ENCODE measurements at regions not wholly inside any gene's neighbourhood (a gene's known extent, or its start where the extent isn't known, plus 50 kb on each side); places are given as distances from the start of the nearest gene placed in this dataset.

DNA sequence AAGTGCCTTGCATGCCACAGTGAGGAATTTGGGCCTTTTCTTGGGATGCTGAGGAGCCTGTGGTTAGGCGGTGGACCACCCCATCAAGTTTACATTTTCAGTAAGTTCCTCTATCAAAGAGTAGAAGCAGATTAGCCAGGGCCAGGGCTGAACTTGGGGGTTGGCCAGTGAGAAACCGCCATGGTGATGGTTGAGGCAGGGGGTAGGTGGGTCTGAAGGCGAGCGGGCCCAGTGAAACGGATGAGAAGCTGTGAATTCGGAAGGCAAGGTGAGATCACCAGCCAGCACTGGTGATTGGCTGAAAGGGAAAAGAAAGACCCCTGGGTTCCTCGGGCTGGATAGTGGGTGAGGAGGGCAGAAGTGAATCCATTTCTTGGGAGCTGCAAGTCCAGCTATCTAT lies 311.4 kb downstream of the CBLN1 start:
- H3K9me3 ChIP-seq: no peaks in the 10 kb centered on the region
- no peaks in the 10 kb centered on the region for H3K4me1 ChIP-seq
- no peak overlapping the region for H3K27ac ChIP-seq (replicated peaks in 1 of 4)
- TF ChIP-seq EP300 (IDR thresholded peaks at IDR 0.05): no peak
- no peak for TF ChIP-seq POLR2A (IDR thresholded peaks at IDR 0.05; ENCODE audit: low read depth)
- TF ChIP-seq, protein P1, sequence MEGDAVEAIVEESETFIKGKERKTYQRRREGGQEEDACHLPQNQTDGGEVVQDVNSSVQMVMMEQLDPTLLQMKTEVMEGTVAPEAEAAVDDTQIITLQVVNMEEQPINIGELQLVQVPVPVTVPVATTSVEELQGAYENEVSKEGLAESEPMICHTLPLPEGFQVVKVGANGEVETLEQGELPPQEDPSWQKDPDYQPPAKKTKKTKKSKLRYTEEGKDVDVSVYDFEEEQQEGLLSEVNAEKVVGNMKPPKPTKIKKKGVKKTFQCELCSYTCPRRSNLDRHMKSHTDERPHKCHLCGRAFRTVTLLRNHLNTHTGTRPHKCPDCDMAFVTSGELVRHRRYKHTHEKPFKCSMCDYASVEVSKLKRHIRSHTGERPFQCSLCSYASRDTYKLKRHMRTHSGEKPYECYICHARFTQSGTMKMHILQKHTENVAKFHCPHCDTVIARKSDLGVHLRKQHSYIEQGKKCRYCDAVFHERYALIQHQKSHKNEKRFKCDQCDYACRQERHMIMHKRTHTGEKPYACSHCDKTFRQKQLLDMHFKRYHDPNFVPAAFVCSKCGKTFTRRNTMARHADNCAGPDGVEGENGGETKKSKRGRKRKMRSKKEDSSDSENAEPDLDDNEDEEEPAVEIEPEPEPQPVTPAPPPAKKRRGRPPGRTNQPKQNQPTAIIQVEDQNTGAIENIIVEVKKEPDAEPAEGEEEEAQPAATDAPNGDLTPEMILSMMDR (IDR thresholded peaks at IDR 0.05): no peak
- no peak for TF ChIP-seq POLR2AphosphoS5 (IDR thresholded peaks at IDR 0.05)
- H3K4me3 ChIP-seq: no peak overlapping the region
- no peaks in the 10 kb centered on the region for H3K27me3 ChIP-seq
- intact Hi-C loops (cut with DNase I): loop anchor here (10.0 kb wide), 1 partner anchor 45 kb away; no protein-coding TSS in a partner anchor
- no peak for DNase-seq (ENCODE audit: extremely low spot score)
- no peaks in the 10 kb centered on the region for H3K36me3 ChIP-seq
- 82% methylated on average over 7 of the region's 7 CpGs for WGBS

DNA sequence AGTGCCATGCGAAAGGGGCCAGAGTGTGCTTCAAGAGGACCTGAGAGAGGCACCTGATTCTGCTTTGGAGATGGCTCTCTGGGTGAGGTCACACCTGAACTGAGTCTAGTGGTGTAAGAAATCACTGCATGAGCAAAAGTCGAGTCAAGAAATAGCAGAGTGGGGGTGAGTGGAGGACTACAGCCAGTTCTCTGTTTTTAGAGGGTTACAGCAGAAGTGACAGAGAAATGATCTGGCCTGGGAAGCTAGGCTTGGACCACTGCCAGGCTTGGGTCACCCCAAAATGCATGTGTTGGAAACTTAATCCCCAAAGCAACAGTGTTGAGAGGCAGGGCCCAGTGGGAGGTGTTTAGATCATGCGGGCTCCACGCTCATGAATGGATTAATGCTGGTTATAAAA lies 312.0 kb downstream of the CBLN1 start:
- no peak overlapping the region for H3K27ac ChIP-seq (replicated peaks in 1 of 4)
- WGBS: 87% methylated on average over 4 of the region's 4 CpGs
- H3K9me3 ChIP-seq: no peaks in the 10 kb centered on the region
- no peak for DNase-seq (ENCODE audit: extremely low spot score)
- TF ChIP-seq, protein P1 (IDR thresholded peaks at IDR 0.05): no peak
- TF ChIP-seq POLR2AphosphoS5 (IDR thresholded peaks at IDR 0.05): no peak
- no peak for TF ChIP-seq POLR2A (IDR thresholded peaks at IDR 0.05; ENCODE audit: low read depth)
- no peak for TF ChIP-seq EP300 (IDR thresholded peaks at IDR 0.05)
- intact Hi-C loops (cut with DNase I): loop anchor here (10.0 kb wide), 1 partner anchor 45 kb away; no protein-coding TSS in a partner anchor
- H3K27me3 ChIP-seq: no peaks in the 10 kb centered on the region
- no peaks in the 10 kb centered on the region for H3K36me3 ChIP-seq
- H3K4me1 ChIP-seq: no peaks in the 10 kb centered on the region
- no peak overlapping the region for H3K4me3 ChIP-seq

DNA sequence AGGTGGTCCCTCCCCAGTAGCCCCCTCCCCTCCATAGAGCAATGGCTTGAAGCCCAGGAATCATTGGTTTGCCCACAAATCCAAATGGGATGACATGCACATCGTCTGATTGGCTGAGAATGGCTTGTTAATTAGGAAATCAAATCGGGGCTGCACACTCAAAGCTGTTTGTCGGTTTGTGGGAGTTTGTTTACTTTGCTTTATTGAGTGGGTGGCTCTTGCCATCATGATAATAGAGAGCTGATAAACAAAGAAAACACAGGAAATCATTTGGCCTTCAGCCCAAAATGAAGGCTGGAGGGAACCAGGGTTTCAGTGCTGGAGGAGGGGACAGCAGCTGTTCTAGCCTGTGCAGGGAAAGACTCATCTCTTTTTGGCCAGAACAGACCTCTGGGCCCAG lies 316.3 kb downstream of the CBLN1 start:
- Histone ChIP-seq H3K27me3 (no peaks in the 10 kb centered on the region), H3K4me3 (no peak overlapping the region), H3K36me3 (no peaks in the 10 kb centered on the region), H3K9me3 (no peaks in the 10 kb centered on the region), H3K4me1 (no peaks in the 10 kb centered on the region), H3K27ac (replicated peaks in 1 of 4) (no peak overlapping the region)
- TF ChIP-seq EP300 (IDR thresholded peaks at IDR 0.05) (no peak), POLR2AphosphoS5 (IDR thresholded peaks at IDR 0.05) (no peak), POLR2A (IDR thresholded peaks at IDR 0.05; ENCODE audit: low read depth) (no peak)
- TF ChIP-seq, protein P1 (IDR thresholded peaks at IDR 0.05): no peak
- WGBS: 65% methylated on average over 3 of the region's 3 CpGs
- no peak for DNase-seq (ENCODE audit: extremely low spot score)
- intact Hi-C loops (cut with DNase I): no loop called here

DNA sequence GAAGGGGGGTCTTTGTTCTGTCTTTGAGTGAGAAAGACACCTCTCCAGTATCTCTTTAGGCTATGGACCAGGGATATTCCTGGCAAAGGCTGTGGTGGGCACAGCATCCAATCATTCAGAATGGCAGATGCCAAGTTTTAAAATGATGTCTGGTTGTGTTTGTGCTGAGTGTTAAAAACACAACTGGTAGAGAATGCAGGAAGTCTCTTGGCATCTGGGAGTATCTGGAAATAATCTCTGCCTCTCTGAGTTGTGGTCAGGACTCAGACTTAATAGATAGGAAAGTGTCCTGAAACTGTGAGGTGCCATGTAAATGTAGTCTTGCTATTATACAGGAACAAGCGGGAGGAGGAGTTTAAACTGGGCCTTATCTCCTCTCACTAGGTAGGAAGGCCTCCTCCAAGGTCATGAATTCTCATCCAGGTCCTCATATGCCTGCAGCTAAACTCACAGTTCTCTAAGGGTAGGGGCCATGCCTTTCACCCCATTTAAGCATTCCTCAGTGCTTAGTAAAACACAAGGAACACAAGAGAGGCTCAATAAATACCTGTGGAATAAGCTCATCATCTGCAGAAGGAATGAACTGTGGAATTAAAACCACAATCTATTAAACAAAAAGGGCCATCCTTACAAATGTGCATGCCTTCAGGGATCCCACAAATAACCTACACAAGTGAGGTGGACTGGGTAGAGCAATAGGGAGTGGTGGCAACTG lies 317.6 kb downstream of the CBLN1 start:
- no peak for TF ChIP-seq POLR2A (IDR thresholded peaks at IDR 0.05; ENCODE audit: low read depth)
- no peak for TF ChIP-seq EP300 (IDR thresholded peaks at IDR 0.05)
- TF ChIP-seq POLR2AphosphoS5 (IDR thresholded peaks at IDR 0.05): no peak
- TF ChIP-seq, protein P1 (IDR thresholded peaks at IDR 0.05): no peak
- H3K4me3 ChIP-seq: no peak overlapping the region
- no peaks in the 10 kb centered on the region for H3K27me3 ChIP-seq
- no peak for DNase-seq (ENCODE audit: extremely low spot score)
- intact Hi-C loops (cut with DNase I): no loop called here
- H3K9me3 ChIP-seq: no peaks in the 10 kb centered on the region
- H3K27ac ChIP-seq (replicated peaks in 1 of 4): no peak overlapping the region
- no peaks in the 10 kb centered on the region for H3K4me1 ChIP-seq
- 86% methylated on average over 1 of the region's 1 CpG for WGBS
- H3K36me3 ChIP-seq: no peaks in the 10 kb centered on the region

DNA sequence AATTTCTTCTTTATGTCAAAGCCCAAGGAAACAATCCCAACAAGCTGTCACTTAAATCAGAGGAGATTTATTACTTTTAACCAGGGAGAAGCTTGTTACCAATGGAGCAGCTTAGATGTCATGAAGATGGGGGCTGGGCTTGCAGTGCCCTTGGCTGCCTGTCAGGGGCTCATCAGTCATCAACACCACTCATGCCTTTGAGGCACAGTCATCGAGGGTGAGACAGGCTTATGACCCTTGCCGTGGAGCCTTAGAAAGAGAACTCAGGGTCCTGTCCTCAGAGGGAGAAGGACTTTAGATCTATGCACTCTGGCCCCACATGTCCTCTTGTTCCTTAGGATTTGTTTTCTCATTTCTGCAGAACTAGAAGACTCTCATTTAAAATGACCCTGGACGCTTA lies 318.3 kb downstream of the CBLN1 start:
- Histone ChIP-seq H3K27me3 (no peaks in the 10 kb centered on the region), H3K9me3 (no peaks in the 10 kb centered on the region), H3K27ac (replicated peaks in 1 of 4) (no peak overlapping the region), H3K36me3 (no peaks in the 10 kb centered on the region), H3K4me3 (no peak overlapping the region), H3K4me1 (no peaks in the 10 kb centered on the region)
- intact Hi-C loops (cut with DNase I): no loop called here
- WGBS: 51% methylated on average over 3 of the region's 3 CpGs
- DNase-seq (ENCODE audit: extremely low spot score): no peak
- TF ChIP-seq POLR2AphosphoS5 (IDR thresholded peaks at IDR 0.05) (no peak), POLR2A (IDR thresholded peaks at IDR 0.05; ENCODE audit: low read depth) (no peak), EP300 (IDR thresholded peaks at IDR 0.05) (no peak)
- TF ChIP-seq, protein P1 (IDR thresholded peaks at IDR 0.05): no peak
